ENCODE measurements at regions not wholly inside any gene's neighbourhood (a gene's known extent, or its start where the extent isn't known, plus 50 kb on each side); places are given as distances from the start of the nearest gene placed in this dataset.
A peak's percentile ranks its signal among the peaks of the same experiment; 100 is the strongest.

DNA sequence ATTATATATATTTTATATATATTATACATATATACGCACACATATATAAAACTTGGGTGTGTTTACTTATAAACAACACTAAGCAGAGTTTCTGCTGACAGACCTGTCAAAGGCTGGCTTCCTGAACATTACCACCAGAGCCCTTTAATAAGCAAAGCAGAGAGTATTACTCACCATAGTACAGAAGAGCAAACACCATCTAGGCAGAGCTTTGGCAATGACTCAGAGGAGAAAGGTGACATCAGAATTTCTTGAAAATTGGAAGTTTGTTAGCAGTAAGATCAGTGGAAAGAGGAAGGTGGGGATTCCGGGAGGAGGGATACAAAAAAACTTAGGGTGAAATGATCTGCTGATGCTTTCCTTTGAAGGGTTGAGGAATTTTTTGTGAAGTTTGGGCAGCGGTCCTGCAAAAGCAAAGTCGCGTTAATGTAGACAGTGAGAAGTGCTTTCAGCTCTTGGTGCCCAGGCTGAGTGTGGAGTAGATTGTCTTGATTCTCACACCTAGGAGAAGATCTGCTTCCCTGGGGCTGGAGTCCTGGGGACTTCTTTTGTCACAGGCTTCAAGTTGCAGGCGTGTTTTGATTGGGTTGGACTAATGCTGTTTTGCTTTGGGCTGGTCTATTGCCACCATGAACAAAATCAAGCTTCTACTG is 109.6 kb upstream of the BACH2 start:
- intact Hi-C loops (cut with DNase I; ENCODE audit: low total_unique reads): no loop called here
- no peak for DNase-seq (ENCODE audit: low spot score in 2 of 2)
- no peaks in the 10 kb centered on the region for H3K36me3 ChIP-seq
- H3K9me3 ChIP-seq: no peaks in the 10 kb centered on the region
- H3K27me3 ChIP-seq: no peaks in the 10 kb centered on the region
- H3K4me1 ChIP-seq: no peaks in the 10 kb centered on the region
- TF ChIP-seq, protein P1, sequence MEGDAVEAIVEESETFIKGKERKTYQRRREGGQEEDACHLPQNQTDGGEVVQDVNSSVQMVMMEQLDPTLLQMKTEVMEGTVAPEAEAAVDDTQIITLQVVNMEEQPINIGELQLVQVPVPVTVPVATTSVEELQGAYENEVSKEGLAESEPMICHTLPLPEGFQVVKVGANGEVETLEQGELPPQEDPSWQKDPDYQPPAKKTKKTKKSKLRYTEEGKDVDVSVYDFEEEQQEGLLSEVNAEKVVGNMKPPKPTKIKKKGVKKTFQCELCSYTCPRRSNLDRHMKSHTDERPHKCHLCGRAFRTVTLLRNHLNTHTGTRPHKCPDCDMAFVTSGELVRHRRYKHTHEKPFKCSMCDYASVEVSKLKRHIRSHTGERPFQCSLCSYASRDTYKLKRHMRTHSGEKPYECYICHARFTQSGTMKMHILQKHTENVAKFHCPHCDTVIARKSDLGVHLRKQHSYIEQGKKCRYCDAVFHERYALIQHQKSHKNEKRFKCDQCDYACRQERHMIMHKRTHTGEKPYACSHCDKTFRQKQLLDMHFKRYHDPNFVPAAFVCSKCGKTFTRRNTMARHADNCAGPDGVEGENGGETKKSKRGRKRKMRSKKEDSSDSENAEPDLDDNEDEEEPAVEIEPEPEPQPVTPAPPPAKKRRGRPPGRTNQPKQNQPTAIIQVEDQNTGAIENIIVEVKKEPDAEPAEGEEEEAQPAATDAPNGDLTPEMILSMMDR (IDR thresholded peaks at IDR 0.05): no peak
- TF ChIP-seq POLR2A (IDR thresholded peaks at IDR 0.05): no peak
- no peak for TF ChIP-seq POLR2AphosphoS5 (IDR thresholded peaks at IDR 0.05)
- H3K4me3 ChIP-seq: no peak overlapping the region
- H3K27ac ChIP-seq: no peak overlapping the region

DNA sequence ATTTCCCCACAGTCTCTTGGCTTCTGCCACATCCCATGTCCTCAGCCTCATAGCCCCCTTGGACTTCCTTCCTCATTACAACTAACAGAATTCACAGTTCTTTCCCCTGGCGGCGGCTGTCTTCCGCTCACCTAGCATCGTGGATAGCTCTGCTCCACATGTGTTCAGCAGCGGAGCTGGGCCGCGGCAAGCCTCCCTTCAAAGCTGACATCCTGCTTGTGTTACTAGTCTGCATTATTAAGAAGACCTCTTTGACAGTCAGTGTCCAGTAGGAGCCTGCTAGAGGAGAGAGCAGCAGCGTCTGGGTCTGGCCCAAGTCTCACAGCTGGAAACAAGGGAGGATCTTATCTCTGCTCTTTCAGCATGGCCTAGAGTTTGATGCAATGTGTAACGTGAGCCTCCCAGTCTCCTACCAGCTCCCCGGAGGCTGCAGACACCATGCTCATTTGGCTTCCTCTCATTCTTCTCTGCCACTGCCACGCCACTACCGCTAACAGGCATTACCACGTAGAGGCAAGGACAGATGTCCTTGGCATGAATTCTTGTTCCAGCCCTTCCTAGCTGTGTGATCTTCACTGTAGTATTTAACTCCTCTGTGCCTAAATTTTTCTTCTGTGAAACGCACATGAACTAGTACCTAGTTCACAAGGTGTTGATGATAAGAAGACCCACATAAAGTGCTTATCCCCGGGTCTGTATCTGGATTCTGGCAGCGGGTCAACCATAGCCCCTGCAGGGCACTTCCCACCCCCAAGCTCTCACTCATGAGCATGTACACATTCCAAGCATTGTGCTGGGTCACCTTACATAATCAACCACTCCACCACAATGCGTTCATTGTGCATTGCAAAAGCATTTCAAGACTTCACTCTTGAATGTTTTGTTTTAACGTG is 107.1 kb upstream of the BACH2 start:
- no peak overlapping the region for H3K4me3 ChIP-seq
- H3K9me3 ChIP-seq: no peaks in the 10 kb centered on the region
- H3K27me3 ChIP-seq: no peaks in the 10 kb centered on the region
- H3K4me1 ChIP-seq: no peaks in the 10 kb centered on the region
- peak in 1 of 2 donors; percentile 61 for DNase-seq (ENCODE audit: low spot score in 2 of 2)
- intact Hi-C loops (cut with DNase I; ENCODE audit: low total_unique reads): no loop called here
- TF ChIP-seq POLR2AphosphoS5 (IDR thresholded peaks at IDR 0.05): no peak
- no peak for TF ChIP-seq POLR2A (IDR thresholded peaks at IDR 0.05)
- TF ChIP-seq, protein P1 (IDR thresholded peaks at IDR 0.05): no peak
- H3K36me3 ChIP-seq: no peaks in the 10 kb centered on the region
- peak overlapping the region; percentile 19 to 30 for H3K27ac ChIP-seq

DNA sequence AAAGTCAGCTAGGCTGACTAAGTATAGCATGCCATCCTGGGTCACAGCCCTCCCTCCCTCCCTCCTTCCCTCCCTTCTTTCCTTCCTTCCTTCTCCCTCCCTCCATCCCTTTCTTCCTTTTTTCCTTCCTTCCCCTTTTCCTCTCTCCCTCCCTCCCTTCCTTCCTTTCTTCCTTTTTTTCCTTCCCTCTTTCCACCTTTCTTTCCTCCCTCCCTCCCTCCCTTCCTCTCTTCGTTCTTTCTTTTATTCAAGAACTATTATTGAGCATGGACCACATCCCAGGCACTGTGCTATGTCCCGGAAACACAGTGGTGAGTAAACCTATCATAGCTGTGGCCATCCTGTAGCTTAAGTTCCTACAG is 106.2 kb upstream of the BACH2 start:
- Histone ChIP-seq H3K4me3 (no peak overlapping the region), H3K4me1 (no peaks in the 10 kb centered on the region), H3K27me3 (no peaks in the 10 kb centered on the region), H3K27ac (no peak overlapping the region), H3K9me3 (no peaks in the 10 kb centered on the region), H3K36me3 (no peaks in the 10 kb centered on the region)
- TF ChIP-seq, protein P1 (IDR thresholded peaks at IDR 0.05): no peak
- TF ChIP-seq POLR2AphosphoS5 (IDR thresholded peaks at IDR 0.05) (no peak), POLR2A (IDR thresholded peaks at IDR 0.05) (no peak)
- intact Hi-C loops (cut with DNase I; ENCODE audit: low total_unique reads): no loop called here
- DNase-seq (ENCODE audit: low spot score in 2 of 2): no peak

DNA sequence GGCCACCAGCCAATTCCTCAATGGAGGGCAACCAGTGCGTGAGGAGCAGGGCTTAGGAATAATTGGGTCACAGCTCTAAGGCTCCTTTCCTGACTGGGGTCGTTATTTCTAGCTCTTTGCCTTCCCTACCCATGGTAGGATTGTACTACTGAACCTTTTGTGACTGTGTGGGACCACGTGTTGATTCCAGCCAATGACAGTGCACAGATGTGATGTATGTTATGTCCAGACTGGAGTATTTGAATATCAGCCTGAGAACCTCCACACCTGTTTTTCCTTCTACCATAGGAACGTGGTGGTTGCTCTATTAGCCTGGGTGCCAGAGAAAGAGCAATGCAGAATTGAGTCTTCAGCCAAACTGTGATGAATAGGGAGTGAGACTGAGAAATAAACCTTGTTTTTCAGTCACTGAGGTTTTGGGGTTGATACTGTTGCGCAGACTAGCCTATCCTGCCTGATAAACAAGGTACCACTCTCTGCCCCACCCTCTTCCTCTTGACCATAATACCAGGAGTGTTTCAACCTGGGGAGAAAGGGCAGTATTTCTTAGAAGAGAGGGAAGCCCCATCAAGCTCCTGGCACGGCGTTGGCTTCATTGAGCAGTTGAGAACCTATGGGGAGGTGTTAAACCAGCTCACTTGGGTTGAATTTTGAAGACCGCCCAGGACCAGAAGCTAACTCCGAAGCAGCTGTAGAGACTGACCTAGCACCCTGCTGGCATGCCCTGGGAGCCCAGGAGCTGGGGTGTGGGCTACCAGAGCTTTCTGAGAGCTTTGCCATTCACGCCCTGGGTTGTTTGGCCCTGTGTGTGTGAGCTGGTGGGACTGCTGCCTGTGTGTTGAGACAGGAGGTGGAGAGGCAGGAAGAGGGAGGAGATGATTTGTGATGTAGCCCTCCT is 105.5 kb upstream of the BACH2 start:
- Histone ChIP-seq H3K9me3 (no peaks in the 10 kb centered on the region), H3K36me3 (no peaks in the 10 kb centered on the region), H3K4me1 (no peaks in the 10 kb centered on the region), H3K27me3 (no peaks in the 10 kb centered on the region), H3K27ac (no peak overlapping the region), H3K4me3 (no peak overlapping the region)
- no peak for DNase-seq (ENCODE audit: low spot score in 2 of 2)
- no peak for TF ChIP-seq POLR2AphosphoS5 (IDR thresholded peaks at IDR 0.05)
- TF ChIP-seq POLR2A (IDR thresholded peaks at IDR 0.05): no peak
- TF ChIP-seq, protein P1 (IDR thresholded peaks at IDR 0.05): no peak
- intact Hi-C loops (cut with DNase I; ENCODE audit: low total_unique reads): no loop called here
